ENCODE measurements at regions not wholly inside any gene's neighbourhood (a gene's known extent, or its start where the extent isn't known, plus 50 kb on each side); places are given as distances from the start of the nearest gene placed in this dataset.

- no peaks in the 10 kb centered on the region for H3K9me3 ChIP-seq (ENCODE audit: control insufficient read depth, insufficient read depth, low read length)
- H3K79me2 ChIP-seq (ENCODE audit: control insufficient read depth, low read length) = no peaks in the 10 kb centered on the region
- no peaks in the 10 kb centered on the region for H3K36me3 ChIP-seq (ENCODE audit: control insufficient read depth, low read length)
- TF ChIP-seq EZH2phosphoT487 (IDR thresholded peaks at IDR 0.05; ENCODE audit: borderline replicate concordance, low read length) (no peak), CTCF (IDR thresholded peaks at IDR 0.05; ENCODE audit: low read depth, low read length, poor library complexity, severe bottlenecking) (no peak)
- no peak overlapping the region for H3K27ac ChIP-seq (ENCODE audit: low read depth, low read length)
- H3K27me3 ChIP-seq (ENCODE audit: control insufficient read depth, low read length) = no peaks in the 10 kb centered on the region
- no peaks in the 10 kb centered on the region for H3K4me1 ChIP-seq (ENCODE audit: control insufficient read depth, low read length)
- H3K4me2 ChIP-seq (ENCODE audit: low read length) = no peak overlapping the region
- H3K4me3 ChIP-seq (ENCODE audit: low read length) = no peak overlapping the region
- no peaks in the 10 kb centered on the region for H3K9me2 ChIP-seq (replicated peaks; ENCODE audit: control insufficient read depth, low read length)
- H4K20me1 ChIP-seq (ENCODE audit: control insufficient read depth, insufficient read depth, low read depth, low read length) = no peaks in the 10 kb centered on the region
- H3F3A ChIP-seq (ENCODE audit: control insufficient read depth, insufficient read depth) = no peaks in the 10 kb centered on the region
Measured at GRCh38 chr10:44675387-44675874, 235.7 kb upstream of the TMEM72 start.

- no peaks in the 10 kb centered on the region for H3K4me1 ChIP-seq (ENCODE audit: control insufficient read depth, low read length)
- no peaks in the 10 kb centered on the region for H3K9me3 ChIP-seq (ENCODE audit: control insufficient read depth, insufficient read depth, low read length)
- no peaks in the 10 kb centered on the region for H3F3A ChIP-seq (ENCODE audit: control insufficient read depth, insufficient read depth)
- H4K20me1 ChIP-seq (ENCODE audit: control insufficient read depth, insufficient read depth, low read depth, low read length) = no peaks in the 10 kb centered on the region
- no peak overlapping the region for H3K27ac ChIP-seq (ENCODE audit: low read depth, low read length)
- TF ChIP-seq EZH2phosphoT487 (IDR thresholded peaks at IDR 0.05; ENCODE audit: borderline replicate concordance, low read length) (no peak), CTCF (IDR thresholded peaks at IDR 0.05; ENCODE audit: low read depth, low read length, poor library complexity, severe bottlenecking) (no peak)
- no peak overlapping the region for H3K4me2 ChIP-seq (ENCODE audit: low read length)
- H3K4me3 ChIP-seq (ENCODE audit: low read length) = no peak overlapping the region
- no peaks in the 10 kb centered on the region for H3K27me3 ChIP-seq (ENCODE audit: control insufficient read depth, low read length)
- no peaks in the 10 kb centered on the region for H3K79me2 ChIP-seq (ENCODE audit: control insufficient read depth, low read length)
- H3K9me2 ChIP-seq (replicated peaks; ENCODE audit: control insufficient read depth, low read length) = no peaks in the 10 kb centered on the region
- no peaks in the 10 kb centered on the region for H3K36me3 ChIP-seq (ENCODE audit: control insufficient read depth, low read length)
Measured at GRCh38 chr10:44680764-44681163, 230.4 kb upstream of the TMEM72 start.

- no peak overlapping the region for H3K4me3 ChIP-seq (ENCODE audit: low read length)
- no peaks in the 10 kb centered on the region for H4K20me1 ChIP-seq (ENCODE audit: control insufficient read depth, insufficient read depth, low read depth, low read length)
- TF ChIP-seq EZH2phosphoT487 (IDR thresholded peaks at IDR 0.05; ENCODE audit: borderline replicate concordance, low read length) (no peak), CTCF (IDR thresholded peaks at IDR 0.05; ENCODE audit: low read depth, low read length, poor library complexity, severe bottlenecking) (no peak)
- H3K4me1 ChIP-seq (ENCODE audit: control insufficient read depth, low read length) = no peaks in the 10 kb centered on the region
- no peaks in the 10 kb centered on the region for H3K9me3 ChIP-seq (ENCODE audit: control insufficient read depth, insufficient read depth, low read length)
- no peak overlapping the region for H3K27ac ChIP-seq (ENCODE audit: low read depth, low read length)
- H3K27me3 ChIP-seq (ENCODE audit: control insufficient read depth, low read length) = no peaks in the 10 kb centered on the region
- H3K36me3 ChIP-seq (ENCODE audit: control insufficient read depth, low read length) = no peaks in the 10 kb centered on the region
- H3K79me2 ChIP-seq (ENCODE audit: control insufficient read depth, low read length) = no peaks in the 10 kb centered on the region
- H3K4me2 ChIP-seq (ENCODE audit: low read length) = no peak overlapping the region
- no peaks in the 10 kb centered on the region for H3K9me2 ChIP-seq (replicated peaks; ENCODE audit: control insufficient read depth, low read length)
- H3F3A ChIP-seq (ENCODE audit: control insufficient read depth, insufficient read depth) = no peaks in the 10 kb centered on the region
Measured at GRCh38 chr10:44682507-44682906, 228.6 kb upstream of the TMEM72 start.

Measured in DOHH2 (cell line).